K562 (cell line): ENCODE measurements at regions not wholly inside any gene's neighbourhood (a gene's known extent, or its start where the extent isn't known, plus 50 kb on each side); places are given as distances from the start of the nearest gene placed in this dataset.

Source experiments
- ARID1B ChIP-seq: fragments of 450-650 bp; IDR thresholded peaks from 2 replicates; pipeline ENCODE4 v1.6.1; 2016; ENCODE audit warnings: antibody characterized with exemption, mild to moderate bottlenecking, inconsistent platforms
- ARNT ChIP-seq, 2 experiments: fragments of 450-650 bp; IDR thresholded peaks; 2 replicates each; pipeline ENCODE4 v1.6.1; 2016; ENCODE audit warnings: mild to moderate bottlenecking in 1 of 2
- ERF ChIP-seq: fragments of 450-650 bp; formaldehyde crosslinking; IDR thresholded peaks from 2 replicates; pipeline ENCODE4 v1.4.0; 2020; ENCODE audit warnings: mild to moderate bottlenecking, mixed read lengths
- GTF2A2 ChIP-seq: IDR thresholded peaks from 2 replicates; pipeline ENCODE4 v1.6.1; 2016; ENCODE audit warnings: mild to moderate bottlenecking, missing genetic modification characterization, missing compliant biosample characterization
- HMG20B ChIP-seq: fragments of 250-450 bp; sonication (Bioruptor Pico); IDR thresholded peaks from 2 replicates; pipeline ENCODE4 v1.5.0; 2021; ENCODE audit warnings: mild to moderate bottlenecking
- POLR3G ChIP-seq: IDR thresholded peaks from 2 replicates; pipeline ENCODE4 v1.6.1; 2011; ENCODE audit not compliant: insufficient read length, insufficient replicate concordance; ENCODE audit errors: extremely low read depth
- PTBP1 ChIP-seq: fragments of 200-400 bp; formaldehyde crosslinking; IDR thresholded peaks from 2 replicates; pipeline ENCODE4 v1.6.1; 2017; ENCODE audit warnings: low read depth, low read length
- RBM25 ChIP-seq: fragments of 200-400 bp; formaldehyde crosslinking; IDR thresholded peaks from 2 replicates; pipeline ENCODE4 v1.6.1; 2018; ENCODE audit warnings: low read length, low read depth, moderate library complexity; ENCODE audit not compliant: severe bottlenecking
- SIN3A ChIP-seq, 2 experiments: fragments of 150-350 bp in 1 of 2; IDR thresholded peaks; 2 replicates each; pipeline ENCODE4 v1.6.1; 2011 to 2016; ENCODE audit warnings: borderline replicate concordance in 2 of 2, low read depth in 2 of 2, low read length in 2 of 2, mild to moderate bottlenecking in 2 of 2, moderate library complexity in 2 of 2; ENCODE audit not compliant: control insufficient read depth in 1 of 2
- STAT6 ChIP-seq: sonication (generic); formaldehyde crosslinking; IDR thresholded peaks from 2 replicates; pipeline ENCODE4 v1.8.1; 2023; ENCODE audit warnings: mild to moderate bottlenecking, missing genetic modification reagents
- THAP7 ChIP-seq: fragments of 250-450 bp; sonication (Bioruptor Pico); IDR thresholded peaks from 2 replicates; pipeline ENCODE4 v1.5.0; 2021
- USF2 ChIP-seq: sonication (generic); formaldehyde crosslinking; IDR thresholded peaks from 2 replicates; pipeline ENCODE4 v1.5.0; 2020; ENCODE audit warnings: missing genetic modification reagents
- ZFP36 ChIP-seq: fragments of 150-350 bp; IDR thresholded peaks from 2 replicates; pipeline ENCODE4 v1.6.1; 2018; ENCODE audit warnings: low read length, low read depth; ENCODE audit not compliant: partially characterized antibody
- ZNF253 ChIP-seq: fragments of 250-450 bp; sonication (Bioruptor Pico); conservative IDR thresholded peaks from 2 replicates; pipeline ENCODE4 v1.6.1; 2021; ENCODE audit warnings: mild to moderate bottlenecking
- ZNF431 ChIP-seq: sonication (generic); formaldehyde crosslinking; IDR thresholded peaks from 2 replicates; pipeline ENCODE4 v1.8.0; 2022; ENCODE audit warnings: mild to moderate bottlenecking, missing genetic modification reagents
- ZNF740 ChIP-seq, 3 experiments: fragments of 200-800 bp in 1 of 3; sonication (Bioruptor generic) in 1 of 3; sonication (generic) in 1 of 3; formaldehyde crosslinking in 1 of 3; IDR thresholded peaks; 2 replicates each; pipeline versions ENCODE4 v1.6.1 to v1.8.0; 2016 to 2022; ENCODE audit warnings: mild to moderate bottlenecking in 2 of 3, missing compliant biosample characterization in 2 of 3, missing genetic modification characterization in 2 of 3, missing genetic modification reagents in 1 of 3
- ZNF764 ChIP-seq: fragments of 250-450 bp; sonication (Bioruptor Pico); IDR thresholded peaks from 2 replicates; pipeline ENCODE4 v1.4.0; 2020; ENCODE audit warnings: low read depth, mild to moderate bottlenecking, moderate library complexity
- TF ChIP-seq, protein P1 (sequence below): IDR thresholded peaks from 2 replicates; pipeline ENCODE4 v1.6.1; 2016; ENCODE audit warnings: missing genetic modification characterization, missing compliant biosample characterization
- TF ChIP-seq, protein P2 (sequence below): fragments of 450-650 bp; IDR thresholded peaks from 2 replicates; pipeline ENCODE4 v1.6.1; 2017; ENCODE audit warnings: mild to moderate bottlenecking, moderate library complexity

DNA sequence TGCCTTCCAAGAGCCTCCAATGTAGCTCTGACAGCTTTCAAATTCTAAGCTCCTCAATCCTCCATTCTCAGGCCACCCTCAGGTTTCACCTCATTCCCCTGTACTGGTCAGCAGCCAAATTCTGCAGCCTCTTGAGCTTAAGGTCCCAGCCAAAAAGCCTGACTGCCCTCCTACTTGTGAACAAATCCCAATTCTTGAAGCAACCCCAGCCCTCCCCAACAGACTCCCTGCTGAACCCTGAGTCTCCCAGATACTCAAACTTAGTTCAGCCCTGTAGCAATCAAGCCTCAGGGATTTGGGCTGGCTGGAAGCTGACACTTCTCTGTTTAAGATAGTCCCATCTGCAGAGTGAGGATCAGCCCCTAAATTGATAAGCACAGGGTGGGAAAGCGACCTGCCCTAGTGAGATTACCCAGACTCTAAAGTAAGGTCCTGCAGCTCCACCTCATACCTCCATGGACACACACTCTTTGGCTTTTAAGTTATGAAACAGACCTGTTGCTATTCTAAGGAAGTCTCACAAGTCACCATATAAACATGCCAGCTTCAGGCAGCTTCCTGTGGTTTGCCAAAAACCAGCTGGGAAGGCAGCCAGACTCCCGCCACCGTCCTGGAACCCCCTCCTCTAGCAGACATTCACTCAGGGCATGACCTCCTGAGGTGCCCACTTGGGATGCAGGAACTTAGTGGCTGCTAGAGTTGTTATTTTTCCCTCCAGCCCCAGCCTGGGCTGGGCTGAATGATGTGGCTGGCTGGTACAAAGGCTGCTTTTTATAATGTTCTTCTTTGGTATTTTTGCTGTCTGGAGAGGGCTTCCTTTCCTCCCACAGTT lies 82.5 kb upstream of the PICALM start (continued):
- TF ChIP-seq STAT6, result no peak
- TF ChIP-seq GTF2A2 (tag), result no peak
- TF ChIP-seq SIN3A (IDR thresholded peaks at IDR 0.05; ENCODE audit: borderline replicate concordance in 2 of 2, control insufficient read depth in 1 of 2, low read depth in 2 of 2, low read length in 2 of 2), result no peak
- TF ChIP-seq, protein P1, sequence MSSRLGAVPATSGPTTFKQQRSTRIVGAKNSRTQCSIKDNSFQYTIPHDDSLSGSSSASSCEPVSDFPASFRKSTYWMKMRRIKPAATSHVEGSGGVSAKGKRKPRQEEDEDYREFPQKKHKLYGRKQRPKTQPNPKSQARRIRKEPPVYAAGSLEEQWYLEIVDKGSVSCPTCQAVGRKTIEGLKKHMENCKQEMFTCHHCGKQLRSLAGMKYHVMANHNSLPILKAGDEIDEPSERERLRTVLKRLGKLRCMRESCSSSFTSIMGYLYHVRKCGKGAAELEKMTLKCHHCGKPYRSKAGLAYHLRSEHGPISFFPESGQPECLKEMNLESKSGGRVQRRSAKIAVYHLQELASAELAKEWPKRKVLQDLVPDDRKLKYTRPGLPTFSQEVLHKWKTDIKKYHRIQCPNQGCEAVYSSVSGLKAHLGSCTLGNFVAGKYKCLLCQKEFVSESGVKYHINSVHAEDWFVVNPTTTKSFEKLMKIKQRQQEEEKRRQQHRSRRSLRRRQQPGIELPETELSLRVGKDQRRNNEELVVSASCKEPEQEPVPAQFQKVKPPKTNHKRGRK (tag), result no peak
- peak; percentile 90 to 91 for TF ChIP-seq ARNT (IDR thresholded peaks at IDR 0.05)
- no peak for TF ChIP-seq ZNF253
- TF ChIP-seq ZFP36, result no peak
- no peak for TF ChIP-seq POLR3G
- TF ChIP-seq ZNF764, result no peak
- no peak for TF ChIP-seq HMG20B
- no peak for TF ChIP-seq THAP7
- TF ChIP-seq ZNF431, result no peak
- TF ChIP-seq PTBP1, result no peak
- no peak for TF ChIP-seq USF2 (CRISPR knock-in tag)
- TF ChIP-seq ZNF740 (CRISPR knock-in tag; IDR thresholded peaks at IDR 0.05), result no peak
- no peak for TF ChIP-seq ZNF740 (tag; IDR thresholded peaks at IDR 0.05)
- TF ChIP-seq, protein P2, sequence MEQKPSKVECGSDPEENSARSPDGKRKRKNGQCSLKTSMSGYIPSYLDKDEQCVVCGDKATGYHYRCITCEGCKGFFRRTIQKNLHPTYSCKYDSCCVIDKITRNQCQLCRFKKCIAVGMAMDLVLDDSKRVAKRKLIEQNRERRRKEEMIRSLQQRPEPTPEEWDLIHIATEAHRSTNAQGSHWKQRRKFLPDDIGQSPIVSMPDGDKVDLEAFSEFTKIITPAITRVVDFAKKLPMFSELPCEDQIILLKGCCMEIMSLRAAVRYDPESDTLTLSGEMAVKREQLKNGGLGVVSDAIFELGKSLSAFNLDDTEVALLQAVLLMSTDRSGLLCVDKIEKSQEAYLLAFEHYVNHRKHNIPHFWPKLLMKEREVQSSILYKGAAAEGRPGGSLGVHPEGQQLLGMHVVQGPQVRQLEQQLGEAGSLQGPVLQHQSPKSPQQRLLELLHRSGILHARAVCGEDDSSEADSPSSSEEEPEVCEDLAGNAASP, result no peak
- no peak for TF ChIP-seq RBM25
- TF ChIP-seq ERF, result no peak
- peak; percentile 99 for TF ChIP-seq ARID1B
